ENCODE measurements at regions not wholly inside any gene's neighbourhood (a gene's known extent, or its start where the extent isn't known, plus 50 kb on each side); places are given as distances from the start of the nearest gene placed in this dataset.

DNA sequence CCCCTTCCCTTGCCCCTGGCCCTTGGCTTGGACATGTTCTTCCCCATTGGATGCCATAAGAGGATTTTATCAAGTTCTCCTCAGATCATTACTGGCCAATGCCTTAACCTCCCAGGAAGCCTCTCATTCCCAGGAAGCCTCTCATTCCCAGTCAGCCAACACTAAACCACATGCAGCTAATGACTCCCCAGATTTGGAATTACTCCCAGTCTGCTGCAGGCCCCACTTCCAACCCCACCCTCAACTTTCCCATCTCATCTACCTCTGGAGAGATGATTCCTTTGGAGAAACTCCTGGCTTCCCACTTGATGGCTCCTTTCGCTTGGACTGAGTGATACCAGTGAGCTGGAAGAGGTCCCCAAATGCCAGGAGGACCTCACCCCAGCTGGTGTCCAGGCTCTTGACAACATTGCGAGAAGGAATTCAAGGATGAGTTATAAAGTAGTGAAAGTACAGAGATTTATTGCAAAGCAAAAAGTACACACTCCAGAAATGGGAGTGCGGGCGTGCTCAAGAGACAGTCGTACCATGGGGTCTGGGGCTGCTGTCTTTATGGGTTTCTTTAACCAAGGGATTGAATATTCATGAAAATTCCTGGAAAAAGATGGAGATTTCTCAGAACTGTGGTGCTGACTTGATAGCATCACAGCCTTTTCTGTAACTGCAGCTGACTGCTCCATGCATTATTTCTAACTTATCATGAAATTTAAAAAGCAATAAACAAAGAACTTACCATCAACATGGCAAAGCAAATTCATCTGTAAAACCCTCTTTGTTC, 117.2 kb upstream of the ADCY1 start:
- TF ChIP-seq POLR2A (IDR thresholded peaks at IDR 0.05; ENCODE audit: borderline replicate concordance, extremely low read depth, insufficient read depth, insufficient read length) (no peak), SP1 (IDR thresholded peaks at IDR 0.05; ENCODE audit: low read depth) (no peak), POLR2AphosphoS5 (IDR thresholded peaks at IDR 0.05; ENCODE audit: low read depth, low read length) (no peak), SRF (IDR thresholded peaks at IDR 0.05; ENCODE audit: low read depth) (no peak), EZH2 (IDR thresholded peaks at IDR 0.05) (no peak), ZFX (IDR thresholded peaks at IDR 0.05) (no peak), RAD21 (IDR thresholded peaks at IDR 0.05; ENCODE audit: low read depth) (no peak), TCF7L2 (IDR thresholded peaks at IDR 0.05; ENCODE audit: borderline replicate concordance, extremely low read depth, insufficient read depth, insufficient read length) (no peak), EZH2phosphoT487 (IDR thresholded peaks at IDR 0.05; ENCODE audit: borderline replicate concordance) (no peak)
- TF ChIP-seq, protein P1, sequence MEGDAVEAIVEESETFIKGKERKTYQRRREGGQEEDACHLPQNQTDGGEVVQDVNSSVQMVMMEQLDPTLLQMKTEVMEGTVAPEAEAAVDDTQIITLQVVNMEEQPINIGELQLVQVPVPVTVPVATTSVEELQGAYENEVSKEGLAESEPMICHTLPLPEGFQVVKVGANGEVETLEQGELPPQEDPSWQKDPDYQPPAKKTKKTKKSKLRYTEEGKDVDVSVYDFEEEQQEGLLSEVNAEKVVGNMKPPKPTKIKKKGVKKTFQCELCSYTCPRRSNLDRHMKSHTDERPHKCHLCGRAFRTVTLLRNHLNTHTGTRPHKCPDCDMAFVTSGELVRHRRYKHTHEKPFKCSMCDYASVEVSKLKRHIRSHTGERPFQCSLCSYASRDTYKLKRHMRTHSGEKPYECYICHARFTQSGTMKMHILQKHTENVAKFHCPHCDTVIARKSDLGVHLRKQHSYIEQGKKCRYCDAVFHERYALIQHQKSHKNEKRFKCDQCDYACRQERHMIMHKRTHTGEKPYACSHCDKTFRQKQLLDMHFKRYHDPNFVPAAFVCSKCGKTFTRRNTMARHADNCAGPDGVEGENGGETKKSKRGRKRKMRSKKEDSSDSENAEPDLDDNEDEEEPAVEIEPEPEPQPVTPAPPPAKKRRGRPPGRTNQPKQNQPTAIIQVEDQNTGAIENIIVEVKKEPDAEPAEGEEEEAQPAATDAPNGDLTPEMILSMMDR (IDR thresholded peaks at IDR 0.05 in 2 of 3, conservative IDR thresholded peaks at IDR 0.05 in 1 of 3; ENCODE audit: borderline replicate concordance in 1 of 3, insufficient read depth in 1 of 3, low read depth in 2 of 3, low read length in 2 of 3) = no peak
- TF ChIP-seq, protein P2, sequence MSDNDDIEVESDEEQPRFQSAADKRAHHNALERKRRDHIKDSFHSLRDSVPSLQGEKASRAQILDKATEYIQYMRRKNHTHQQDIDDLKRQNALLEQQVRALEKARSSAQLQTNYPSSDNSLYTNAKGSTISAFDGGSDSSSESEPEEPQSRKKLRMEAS (IDR thresholded peaks at IDR 0.05) = no peak
- TF ChIP-seq, protein P3, sequence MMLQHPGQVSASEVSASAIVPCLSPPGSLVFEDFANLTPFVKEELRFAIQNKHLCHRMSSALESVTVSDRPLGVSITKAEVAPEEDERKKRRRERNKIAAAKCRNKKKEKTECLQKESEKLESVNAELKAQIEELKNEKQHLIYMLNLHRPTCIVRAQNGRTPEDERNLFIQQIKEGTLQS (IDR thresholded peaks at IDR 0.05) = no peak

All from HCT116 (cell line).